22Rv1 (cell line): ENCODE measurements at regions not wholly inside any gene's neighbourhood (a gene's known extent, or its start where the extent isn't known, plus 50 kb on each side); places are given as distances from the start of the nearest gene placed in this dataset.

Experiments used
- CTCF ChIP-seq: fragments of 450-650 bp; IDR thresholded peaks from 2 replicates; pipeline ENCODE4 v1.5.1; 2017; ENCODE audit warnings: mild to moderate bottlenecking
- ZFX ChIP-seq: fragments of 450-650 bp; IDR thresholded peaks from 2 replicates; pipeline ENCODE4 v1.6.1; 2017; ENCODE audit warnings: antibody characterized with exemption, borderline replicate concordance

- TF ChIP-seq CTCF (no peak), ZFX (no peak)
These were observed 194.8 kb upstream of the ZNF217 start for GRCh38 chr20:53788253-53789022.
